Endodermal cell (in vitro differentiated cells): ENCODE measurements at regions not wholly inside any gene's neighbourhood (a gene's known extent, or its start where the extent isn't known, plus 50 kb on each side); places are given as distances from the start of the nearest gene placed in this dataset.

Source experiments
- DNase-seq: peaks from one replicate; pipeline ENCODE4 v3.0.0-alpha.2; 2017
- H3K27ac ChIP-seq: 2 replicates; pipeline ENCODE4 v1.5.1; 2013; ENCODE audit warnings: mild to moderate bottlenecking, low read depth, low read length, moderate library complexity
- H3K27me3 ChIP-seq: 2 replicates; pipeline ENCODE4 v1.6.1; 2013; ENCODE audit warnings: mild to moderate bottlenecking, low read length, moderate library complexity; ENCODE audit not compliant: insufficient read depth, control insufficient read depth, poor library complexity, severe bottlenecking
- H3K36me3 ChIP-seq: 2 replicates; pipeline ENCODE4 v1.7.0; 2013; ENCODE audit warnings: mild to moderate bottlenecking, low read length, moderate library complexity; ENCODE audit not compliant: control insufficient read depth, insufficient read depth
- H3K4me1 ChIP-seq: one replicate; pipeline ENCODE4 v1.7.0; 2013; ENCODE audit warnings: low read length; ENCODE audit not compliant: control insufficient read depth, insufficient read depth
- H3K4me3 ChIP-seq: 2 replicates; pipeline ENCODE4 v1.5.1; 2013; ENCODE audit warnings: mild to moderate bottlenecking, low read length, moderate library complexity
- H3K9ac ChIP-seq: 2 replicates; pipeline ENCODE4 v1.6.1; 2013; ENCODE audit warnings: mild to moderate bottlenecking, low read length, moderate library complexity; ENCODE audit not compliant: poor library complexity, severe bottlenecking; ENCODE audit errors: extremely low read depth
- H3K9me3 ChIP-seq: 2 replicates; pipeline ENCODE4 v1.6.1; 2013; ENCODE audit warnings: mild to moderate bottlenecking, low read length, moderate library complexity; ENCODE audit not compliant: control insufficient read depth
- H3K27ac Mint-ChIP-seq: 2 replicates; pipeline ENCODE4 v1.8.0; 2020; ENCODE audit warnings: mixed read lengths
- H3K27me3 Mint-ChIP-seq: 2 replicates; pipeline ENCODE4 v1.8.0; 2021; ENCODE audit warnings: mild to moderate bottlenecking, mixed read lengths; ENCODE audit not compliant: insufficient read depth
- H3K36me3 Mint-ChIP-seq: 2 replicates; pipeline ENCODE4 v1.8.0; 2020; ENCODE audit warnings: low read depth, mixed read lengths
- H3K4me1 Mint-ChIP-seq: 2 replicates; pipeline ENCODE4 v1.8.0; 2020; ENCODE audit warnings: mixed read lengths
- H3K4me3 Mint-ChIP-seq: 2 replicates; pipeline ENCODE4 v1.8.0; 2020; ENCODE audit warnings: mild to moderate bottlenecking, moderate library complexity, mixed read lengths
- H3K9me3 Mint-ChIP-seq: 2 replicates; pipeline ENCODE4 v1.8.0; 2020; ENCODE audit warnings: mild to moderate bottlenecking, mixed read lengths
- WGBS, 2 experiments: methylation state at CpG; one replicate each; pipeline versions ENCODE4 v1.1.5 to v1.1.7; 2013; ENCODE audit warnings: missing lambda C conversion rate in 2 of 2, mixed read lengths in 1 of 2; ENCODE audit not compliant: insufficient coverage in 1 of 2, insufficient read length in 1 of 2; 5-methylcytosine and 5-hydroxymethylcytosine counted together
- TF ChIP-seq, protein P1 (sequence below): fragments of 200-600 bp; sonication (generic); conservative IDR thresholded peaks from 2 replicates; pipeline ENCODE4 v1.5.0; 2021; ENCODE audit warnings: antibody characterized with exemption, mild to moderate bottlenecking

DNA sequence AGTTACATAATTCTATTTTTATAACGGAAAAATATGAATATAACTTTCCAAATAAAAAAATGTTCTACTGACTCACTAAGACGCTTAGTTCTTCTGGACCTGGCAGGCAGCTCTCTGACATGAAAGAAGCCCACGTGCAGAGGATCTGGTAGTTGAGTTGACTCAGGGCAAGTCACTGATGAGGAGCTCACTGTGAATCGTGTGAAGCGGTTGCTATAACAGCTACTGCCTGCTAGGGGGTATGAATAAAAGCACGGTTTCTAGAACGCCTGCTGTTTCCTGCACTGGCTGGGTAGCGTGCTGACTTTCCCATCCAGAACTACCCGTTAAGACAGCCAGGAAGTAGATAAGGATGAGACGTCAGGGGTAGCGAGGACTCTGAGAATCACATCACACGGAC, 54.7 kb upstream of the WASF3 start:
- Histone ChIP-seq H3K4me3 (no peak overlapping the region), H3K9me3 (no peaks in the 10 kb centered on the region), H3K27ac (no peak overlapping the region), H3K27me3 (no peaks in the 10 kb centered on the region), H3K4me1 (no peaks in the 10 kb centered on the region), H3K36me3 (no peaks in the 10 kb centered on the region), H3K9ac (no peak overlapping the region)
- Mint-ChIP-seq H3K4me3 (no peak overlapping the region), H3K27me3 (no peaks in the 10 kb centered on the region), H3K4me1 (no peaks in the 10 kb centered on the region), H3K36me3 (no peaks in the 10 kb centered on the region), H3K9me3 (peaks cover 13% of the 10 kb centered on the region), H3K27ac (no peak overlapping the region)
- WGBS, 2 experiments: 48 to 58% methylated on average over 10 to 12 of the region's 12 CpGs
- TF ChIP-seq, protein P1, sequence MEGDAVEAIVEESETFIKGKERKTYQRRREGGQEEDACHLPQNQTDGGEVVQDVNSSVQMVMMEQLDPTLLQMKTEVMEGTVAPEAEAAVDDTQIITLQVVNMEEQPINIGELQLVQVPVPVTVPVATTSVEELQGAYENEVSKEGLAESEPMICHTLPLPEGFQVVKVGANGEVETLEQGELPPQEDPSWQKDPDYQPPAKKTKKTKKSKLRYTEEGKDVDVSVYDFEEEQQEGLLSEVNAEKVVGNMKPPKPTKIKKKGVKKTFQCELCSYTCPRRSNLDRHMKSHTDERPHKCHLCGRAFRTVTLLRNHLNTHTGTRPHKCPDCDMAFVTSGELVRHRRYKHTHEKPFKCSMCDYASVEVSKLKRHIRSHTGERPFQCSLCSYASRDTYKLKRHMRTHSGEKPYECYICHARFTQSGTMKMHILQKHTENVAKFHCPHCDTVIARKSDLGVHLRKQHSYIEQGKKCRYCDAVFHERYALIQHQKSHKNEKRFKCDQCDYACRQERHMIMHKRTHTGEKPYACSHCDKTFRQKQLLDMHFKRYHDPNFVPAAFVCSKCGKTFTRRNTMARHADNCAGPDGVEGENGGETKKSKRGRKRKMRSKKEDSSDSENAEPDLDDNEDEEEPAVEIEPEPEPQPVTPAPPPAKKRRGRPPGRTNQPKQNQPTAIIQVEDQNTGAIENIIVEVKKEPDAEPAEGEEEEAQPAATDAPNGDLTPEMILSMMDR: peak; percentile 47
- DNase-seq: peak; percentile 65

DNA sequence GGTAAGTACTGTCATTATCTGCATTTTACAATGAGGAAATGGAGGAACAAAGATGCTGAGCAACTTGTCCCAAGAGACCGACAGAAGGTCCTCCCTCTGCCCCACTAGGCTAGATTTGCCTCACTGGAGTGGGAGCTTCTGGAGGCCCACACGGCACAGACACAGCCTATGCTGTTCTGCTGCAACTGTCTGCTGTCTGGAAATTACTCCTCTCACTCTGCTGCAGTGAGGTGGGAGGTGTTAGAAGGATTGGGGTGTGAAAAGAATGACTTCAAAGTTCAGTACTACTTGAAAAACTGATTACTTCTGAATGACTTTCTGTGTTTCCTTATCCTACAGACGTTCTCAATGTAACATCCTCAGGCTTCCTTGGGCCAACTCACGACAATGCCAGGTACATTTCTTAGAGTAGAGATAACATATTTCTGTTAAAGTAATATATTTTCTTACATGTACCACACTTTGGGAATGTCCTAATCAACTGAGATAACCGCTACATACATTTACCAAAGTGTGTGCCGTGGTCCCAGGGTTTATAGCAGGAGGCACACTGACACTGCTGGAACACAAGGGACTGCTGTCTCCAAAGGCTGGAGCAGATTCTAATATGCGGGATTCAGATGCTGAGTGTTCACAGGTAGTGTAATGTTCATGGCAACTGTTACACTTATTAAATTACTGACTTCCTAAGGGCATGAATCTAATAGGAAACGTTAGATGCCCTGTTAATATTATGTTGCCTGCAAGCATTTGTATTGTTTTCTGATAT, 53.5 kb upstream of the WASF3 start:
- Histone ChIP-seq H3K9me3 (peaks cover 6% of the 10 kb centered on the region), H3K36me3 (no peaks in the 10 kb centered on the region), H3K4me3 (no peak overlapping the region), H3K9ac (no peak overlapping the region), H3K4me1 (no peaks in the 10 kb centered on the region), H3K27me3 (no peaks in the 10 kb centered on the region), H3K27ac (no peak overlapping the region)
- no peaks in the 10 kb centered on the region for H3K36me3 Mint-ChIP-seq
- TF ChIP-seq, protein P1: no peak
- 85 to 93% methylated on average over 5 to 8 of the region's 8 CpGs for WGBS, 2 experiments
- H3K27me3 Mint-ChIP-seq: no peaks in the 10 kb centered on the region
- H3K9me3 Mint-ChIP-seq: peaks cover 24% of the 10 kb centered on the region
- no peak overlapping the region for H3K27ac Mint-ChIP-seq
- DNase-seq: no peak
- no peak overlapping the region for H3K4me3 Mint-ChIP-seq
- H3K4me1 Mint-ChIP-seq: no peaks in the 10 kb centered on the region
